HG03045 (cell line): ENCODE measurements at regions not wholly inside any gene's neighbourhood (a gene's known extent, or its start where the extent isn't known, plus 50 kb on each side); places are given as distances from the start of the nearest gene placed in this dataset.
"Not testable (repeated sequence)": the region's sequence is repeated elsewhere in the genome, so short reads cannot be mapped to it uniquely, and the experiment has no call there.

Experiments used
- ATAC-seq: cut with Tn5 transposase; IDR thresholded peaks from one replicate; pipeline ENCODE4 v1.9.1; 2021; ENCODE audit warnings: mild to moderate bottlenecking, moderate library complexity; ENCODE audit not compliant: unreplicated experiment

DNA sequence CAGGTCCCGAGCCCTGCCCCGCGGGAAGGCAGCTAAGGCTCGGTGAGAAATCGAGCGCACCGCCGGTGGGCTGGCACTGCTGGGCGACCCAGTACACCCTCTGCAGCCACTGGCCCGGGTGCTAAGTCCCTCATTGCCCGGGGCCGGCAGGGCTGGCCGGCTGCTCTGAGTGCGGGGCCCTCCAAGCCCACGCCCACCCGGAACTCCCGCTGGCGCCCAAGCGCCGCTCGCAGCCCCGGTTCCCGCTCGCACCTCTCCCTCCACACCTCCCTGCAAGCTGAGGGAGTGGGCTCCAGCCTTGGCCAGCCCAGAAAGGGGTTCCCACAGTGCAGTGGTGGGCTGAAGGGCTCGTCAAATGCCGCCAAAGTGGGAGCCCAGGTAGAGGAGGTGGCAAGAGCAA, 63.2 kb upstream of the IER3 start:
- ATAC-seq: not testable (repeated sequence)

DNA sequence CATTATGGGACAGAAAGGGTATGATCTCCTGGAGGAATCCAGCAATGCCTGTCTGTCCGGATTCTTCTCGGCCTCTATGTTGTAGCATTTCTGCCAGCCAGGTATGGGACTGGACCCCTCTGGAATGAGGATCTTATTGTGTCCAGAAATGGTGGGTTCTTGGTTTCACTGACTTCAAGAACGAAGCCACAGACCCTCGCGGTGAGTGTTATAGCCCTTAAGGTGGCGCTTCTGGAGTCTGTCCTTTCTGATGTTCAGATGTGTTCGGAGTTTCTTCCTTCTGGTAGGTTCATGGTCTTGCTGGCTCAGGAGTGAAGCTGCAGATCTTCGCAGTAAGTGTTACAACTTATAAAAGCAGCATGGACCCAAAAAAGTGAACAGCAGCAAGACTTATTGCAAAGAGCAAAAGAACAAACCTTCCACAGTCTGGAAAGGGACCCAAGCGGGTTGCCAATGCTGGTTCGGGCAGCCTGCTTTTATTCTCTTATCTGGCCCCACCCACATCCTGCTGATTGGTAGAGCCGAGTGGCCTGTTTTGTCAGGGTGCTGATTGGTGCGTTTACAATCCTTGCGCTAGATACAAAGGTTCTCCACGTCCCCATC, 62.3 kb upstream of the IER3 start:
- no peak for ATAC-seq

DNA sequence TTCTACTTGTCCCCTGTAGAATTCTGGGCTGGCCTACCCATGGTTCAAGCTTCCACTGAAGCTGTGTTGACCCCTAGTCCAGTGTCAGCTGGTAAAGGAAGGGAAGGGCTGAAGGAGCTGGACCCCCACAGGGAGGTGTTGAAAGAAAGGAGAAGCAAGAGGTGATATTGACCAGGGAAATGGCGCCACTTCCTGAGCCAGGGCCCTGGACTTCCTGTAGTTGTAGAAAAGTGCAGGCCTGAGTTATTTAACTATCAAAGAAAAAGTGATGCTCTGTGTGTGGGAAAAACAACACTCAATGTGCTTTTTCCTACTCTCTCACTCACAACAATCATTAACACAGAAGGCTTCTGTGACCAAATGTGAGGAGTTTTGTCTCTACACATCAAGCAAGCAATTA, 60.0 kb upstream of the IER3 start:
- no peak for ATAC-seq

DNA sequence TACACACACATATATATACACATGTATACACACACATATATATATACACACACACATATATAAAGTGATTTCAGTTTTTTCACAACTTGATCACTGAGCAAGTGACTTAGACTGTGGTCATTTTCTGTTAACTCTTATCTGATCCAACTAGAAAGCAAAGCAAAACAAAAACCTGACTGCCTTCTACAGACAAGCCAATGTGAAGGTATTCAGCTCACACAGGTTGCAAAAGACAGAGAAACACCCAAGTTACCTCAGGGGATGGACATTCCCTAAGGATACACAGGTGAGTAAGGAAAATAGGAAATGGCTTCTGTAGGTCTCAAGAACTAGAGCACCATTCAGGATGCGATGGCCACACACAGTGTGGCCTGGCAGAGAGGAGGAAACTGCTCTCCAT, 58.4 kb upstream of the IER3 start:
- ATAC-seq: no peak

DNA sequence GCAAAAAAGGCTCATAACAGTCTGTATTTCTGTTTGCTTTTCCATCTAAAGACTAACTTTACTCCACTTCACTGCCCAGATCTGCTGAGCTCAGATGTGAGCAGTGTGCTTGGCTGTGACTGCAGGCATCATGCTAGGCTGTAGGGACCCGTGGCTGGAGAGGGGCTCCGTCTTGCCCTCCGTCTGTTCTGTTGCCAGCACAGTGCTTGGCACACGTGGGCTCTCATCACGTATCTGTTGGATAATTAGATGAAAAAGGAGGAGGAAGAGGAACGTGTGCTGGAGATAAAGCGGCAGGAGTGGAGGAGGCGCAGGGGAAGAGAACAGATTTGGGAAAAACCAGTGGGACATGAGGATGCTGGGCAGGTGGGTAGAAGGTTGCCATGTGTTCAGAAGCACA, 57.6 kb upstream of the IER3 start:
- ATAC-seq: no peak

DNA sequence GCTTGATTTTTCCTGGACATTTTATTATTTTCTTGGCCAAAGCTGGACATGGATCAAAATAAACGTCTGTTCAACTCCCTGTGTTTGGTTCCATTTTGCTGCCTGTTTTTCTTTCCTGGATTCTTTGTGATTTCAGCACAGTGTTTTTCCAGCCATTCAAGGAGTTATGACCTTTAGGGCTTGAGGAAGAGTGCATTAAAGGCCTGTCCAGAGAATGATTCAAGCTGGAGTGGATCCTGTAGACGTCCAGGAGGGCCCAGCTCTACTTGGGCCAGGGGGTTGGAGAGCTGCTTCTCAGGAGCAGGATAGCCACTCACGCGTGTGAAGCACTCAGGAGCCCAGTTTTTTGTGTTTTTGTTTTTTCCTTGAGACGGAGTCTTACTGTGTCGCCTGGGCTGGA, 56.5 kb upstream of the IER3 start:
- no peak for ATAC-seq

DNA sequence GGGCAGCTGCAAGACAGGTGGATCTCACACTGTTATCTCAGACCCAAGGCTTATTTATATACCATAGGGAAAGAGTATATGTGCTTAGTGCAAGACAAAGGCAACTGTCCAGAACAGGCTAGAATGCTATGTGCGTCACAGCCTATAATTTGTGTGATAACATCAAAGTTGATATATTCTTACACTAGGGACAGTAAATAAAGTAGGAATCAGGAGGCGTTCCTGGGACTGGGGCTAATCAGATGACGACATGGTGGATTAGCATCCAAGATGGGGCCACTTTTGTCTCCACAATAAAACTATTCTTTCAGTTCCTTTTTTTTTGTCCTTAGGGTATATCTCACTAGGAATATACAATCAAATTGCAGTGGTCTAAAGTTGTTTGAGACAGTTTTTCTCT, 54.9 kb upstream of the IER3 start:
- ATAC-seq: no peak

DNA sequence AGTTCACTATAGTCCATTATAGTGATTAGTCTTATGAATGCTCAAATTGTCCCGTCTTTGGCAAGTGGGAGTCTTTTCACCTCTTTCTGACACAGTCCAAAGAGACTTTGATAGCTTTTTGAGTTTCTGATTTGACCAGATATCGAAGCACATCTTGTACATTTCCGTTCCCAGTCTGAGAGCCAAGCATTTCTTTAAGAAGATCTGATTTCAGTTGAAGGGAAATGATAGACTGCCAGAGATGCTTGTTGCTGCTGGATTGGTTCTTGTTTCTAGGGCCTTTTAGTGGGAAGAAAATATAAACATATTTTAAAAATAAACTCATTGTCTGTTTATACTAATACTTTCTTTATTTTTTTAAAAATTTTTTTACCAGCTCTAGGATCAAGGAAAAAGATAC, 54.1 kb upstream of the IER3 start:
- no peak for ATAC-seq

DNA sequence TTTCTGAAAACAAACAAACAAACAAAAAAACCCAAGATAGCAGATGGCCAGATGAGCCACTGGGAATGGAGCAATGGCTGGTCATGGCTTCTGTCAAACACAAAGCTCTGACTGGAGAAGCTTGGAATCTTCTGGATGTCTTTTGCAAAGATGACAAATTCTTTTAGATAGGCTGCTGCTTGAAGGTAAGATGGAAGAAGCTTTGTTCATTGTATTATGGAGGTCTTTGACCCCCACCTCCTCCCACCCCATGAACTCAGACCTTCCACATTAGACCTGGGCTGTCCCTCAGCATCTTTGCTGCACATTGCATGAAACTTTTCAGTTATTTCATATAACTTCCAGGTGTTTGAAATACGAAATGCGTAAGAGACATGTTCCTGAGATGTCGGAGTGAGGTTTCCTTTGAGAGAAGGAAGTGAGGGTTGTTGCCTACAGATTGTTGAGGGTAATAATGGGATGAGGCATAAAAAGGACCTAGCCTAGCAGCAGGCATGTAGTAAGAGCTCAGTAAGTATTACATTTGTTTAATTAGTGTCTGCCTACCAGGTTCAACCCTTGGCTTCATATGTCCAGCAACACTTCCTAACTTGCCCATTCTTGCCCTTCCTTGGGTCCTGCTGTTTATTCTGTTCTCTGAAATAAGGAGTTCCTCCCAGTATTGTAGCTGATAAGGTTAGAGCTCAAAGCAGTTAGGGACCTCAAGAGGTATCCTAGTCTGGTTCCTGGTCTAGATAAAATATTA, 51.4 kb upstream of the IER3 start:
- no peak for ATAC-seq
